ENCODE measurements at regions not wholly inside any gene's neighbourhood (a gene's known extent, or its start where the extent isn't known, plus 50 kb on each side); places are given as distances from the start of the nearest gene placed in this dataset.

DNA sequence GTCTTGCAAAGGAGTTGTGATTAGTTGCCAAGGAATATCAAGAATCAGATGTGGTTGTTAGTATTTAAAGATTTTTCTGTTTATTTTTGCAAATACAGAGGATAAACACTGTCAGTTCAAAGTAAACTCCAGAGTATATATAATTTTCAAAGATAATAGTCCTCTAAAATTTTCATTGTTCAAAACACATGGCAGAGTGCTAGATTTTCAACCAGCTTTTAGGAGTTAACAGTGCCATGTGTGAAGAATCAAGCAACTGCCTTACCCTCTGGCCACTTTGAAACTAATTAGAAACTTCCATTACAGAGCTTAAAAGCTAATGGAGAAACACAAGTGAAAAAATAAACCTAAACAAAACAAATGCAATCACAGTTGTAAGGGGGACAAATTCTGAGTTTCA lies 1605.6 kb upstream of the ZEB2 start:
- Mint-ChIP-seq H3K4me1 (peaks cover 3% of the 10 kb centered on the region in 2 experiments; a peak in 3 of 4 replicates), H3K4me3 (no peak overlapping the region), H3K9me3 (peaks cover 0 to 3% of the 10 kb centered on the region in 2 experiments; a peak in 2 of 5 replicates), H3K27me3 (ENCODE audit: low read depth) (no peaks in the 10 kb centered on the region), H3K36me3 (ENCODE audit: insufficient read depth in 1 of 3, low read depth in 3 of 3) (peaks cover 0 to 6% (median 4%) of the 10 kb centered on the region in 3 experiments; a peak in 4 of 7 replicates), H3K27ac (no peak overlapping the region)
- Histone ChIP-seq H4K91ac (ENCODE audit: insufficient read length, low read depth, low read length) (no peak overlapping the region), H2BK15ac (ENCODE audit: low read depth, low read length) (no peak overlapping the region), H2BK5ac (ENCODE audit: insufficient read length, low read length) (no peak overlapping the region), H3K18ac (ENCODE audit: insufficient read length, low read depth, low read length) (no peak overlapping the region), H3K9ac (ENCODE audit: extremely low read depth, insufficient read length, low read length) (no peak overlapping the region), H3K9me3 (ENCODE audit: control insufficient read depth, low read depth, low read length) (no peaks in the 10 kb centered on the region), H4K8ac (replicated peaks; ENCODE audit: insufficient read length, low read depth, low read length) (no peak overlapping the region), H3K27me3 (ENCODE audit: insufficient read depth, low read length) (no peaks in the 10 kb centered on the region), H2AK5ac (ENCODE audit: insufficient read length, low read length) (no peak overlapping the region), H3K79me1 (ENCODE audit: insufficient read depth, low read depth, low read length, poor library complexity, severe bottlenecking) (no peaks in the 10 kb centered on the region), H3K79me2 (ENCODE audit: insufficient read depth, low read length) (no peaks in the 10 kb centered on the region), H3K27ac (ENCODE audit: insufficient read length, low read depth, low read length) (no peak overlapping the region), H3K4me2 (ENCODE audit: insufficient read depth, insufficient read length, low read length) (no peak overlapping the region), H4K5ac (ENCODE audit: insufficient read length, low read depth, low read length) (no peak overlapping the region), H3K14ac (ENCODE audit: insufficient read depth, low read length) (no peak overlapping the region), H3T11ph (ENCODE audit: low read length) (no peak overlapping the region), H2AFZ (ENCODE audit: low read length) (no peak overlapping the region), H2BK12ac (ENCODE audit: insufficient read length, low read depth, low read length) (no peak overlapping the region), H2BK120ac (ENCODE audit: low read depth, low read length, poor library complexity, severe bottlenecking) (no peak overlapping the region), H4K20me1 (ENCODE audit: control insufficient read depth, insufficient read depth, insufficient read length) (no peaks in the 10 kb centered on the region), H3K23ac (ENCODE audit: insufficient read length, low read depth, low read length) (no peak overlapping the region), H3K4me1 (ENCODE audit: insufficient read depth, low read length) (no peaks in the 10 kb centered on the region), H3K4ac (ENCODE audit: low read depth, low read length) (no peak overlapping the region), H2BK20ac (ENCODE audit: low read depth, low read length, poor library complexity, severe bottlenecking) (no peak overlapping the region), H3K56ac (ENCODE audit: insufficient read length, low read depth, low read length) (no peak overlapping the region), H3K23me2 (ENCODE audit: insufficient read length, low read depth, low read length, poor library complexity, severe bottlenecking) (no peaks in the 10 kb centered on the region)
- DNase-seq: no peak
- TF ChIP-seq, protein P1, sequence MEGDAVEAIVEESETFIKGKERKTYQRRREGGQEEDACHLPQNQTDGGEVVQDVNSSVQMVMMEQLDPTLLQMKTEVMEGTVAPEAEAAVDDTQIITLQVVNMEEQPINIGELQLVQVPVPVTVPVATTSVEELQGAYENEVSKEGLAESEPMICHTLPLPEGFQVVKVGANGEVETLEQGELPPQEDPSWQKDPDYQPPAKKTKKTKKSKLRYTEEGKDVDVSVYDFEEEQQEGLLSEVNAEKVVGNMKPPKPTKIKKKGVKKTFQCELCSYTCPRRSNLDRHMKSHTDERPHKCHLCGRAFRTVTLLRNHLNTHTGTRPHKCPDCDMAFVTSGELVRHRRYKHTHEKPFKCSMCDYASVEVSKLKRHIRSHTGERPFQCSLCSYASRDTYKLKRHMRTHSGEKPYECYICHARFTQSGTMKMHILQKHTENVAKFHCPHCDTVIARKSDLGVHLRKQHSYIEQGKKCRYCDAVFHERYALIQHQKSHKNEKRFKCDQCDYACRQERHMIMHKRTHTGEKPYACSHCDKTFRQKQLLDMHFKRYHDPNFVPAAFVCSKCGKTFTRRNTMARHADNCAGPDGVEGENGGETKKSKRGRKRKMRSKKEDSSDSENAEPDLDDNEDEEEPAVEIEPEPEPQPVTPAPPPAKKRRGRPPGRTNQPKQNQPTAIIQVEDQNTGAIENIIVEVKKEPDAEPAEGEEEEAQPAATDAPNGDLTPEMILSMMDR (conservative IDR thresholded peaks at IDR 0.05): no peak
